ENCODE measurements at regions not wholly inside any gene's neighbourhood (a gene's known extent, or its start where the extent isn't known, plus 50 kb on each side); places are given as distances from the start of the nearest gene placed in this dataset.
A peak's percentile ranks its signal among the peaks of the same experiment; 100 is the strongest.

GRCh38 chr11:2083411-2083810 is 55.8 kb downstream of the IGF2 start:
- no peak for TF ChIP-seq ZFX (IDR thresholded peaks at IDR 0.05; ENCODE audit: borderline replicate concordance)
- TF ChIP-seq, protein P1, sequence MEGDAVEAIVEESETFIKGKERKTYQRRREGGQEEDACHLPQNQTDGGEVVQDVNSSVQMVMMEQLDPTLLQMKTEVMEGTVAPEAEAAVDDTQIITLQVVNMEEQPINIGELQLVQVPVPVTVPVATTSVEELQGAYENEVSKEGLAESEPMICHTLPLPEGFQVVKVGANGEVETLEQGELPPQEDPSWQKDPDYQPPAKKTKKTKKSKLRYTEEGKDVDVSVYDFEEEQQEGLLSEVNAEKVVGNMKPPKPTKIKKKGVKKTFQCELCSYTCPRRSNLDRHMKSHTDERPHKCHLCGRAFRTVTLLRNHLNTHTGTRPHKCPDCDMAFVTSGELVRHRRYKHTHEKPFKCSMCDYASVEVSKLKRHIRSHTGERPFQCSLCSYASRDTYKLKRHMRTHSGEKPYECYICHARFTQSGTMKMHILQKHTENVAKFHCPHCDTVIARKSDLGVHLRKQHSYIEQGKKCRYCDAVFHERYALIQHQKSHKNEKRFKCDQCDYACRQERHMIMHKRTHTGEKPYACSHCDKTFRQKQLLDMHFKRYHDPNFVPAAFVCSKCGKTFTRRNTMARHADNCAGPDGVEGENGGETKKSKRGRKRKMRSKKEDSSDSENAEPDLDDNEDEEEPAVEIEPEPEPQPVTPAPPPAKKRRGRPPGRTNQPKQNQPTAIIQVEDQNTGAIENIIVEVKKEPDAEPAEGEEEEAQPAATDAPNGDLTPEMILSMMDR (IDR thresholded peaks at IDR 0.05), result no peak
- no peak overlapping the region for H3K27ac ChIP-seq

GRCh38 chr11:2077061-2077802 is 62.0 kb downstream of the IGF2 start:
- H3K27ac ChIP-seq, result no peak overlapping the region
- no peak for TF ChIP-seq ZFX (IDR thresholded peaks at IDR 0.05; ENCODE audit: borderline replicate concordance)
- TF ChIP-seq, protein P1 (IDR thresholded peaks at IDR 0.05), result no peak

GRCh38 chr11:2076441-2076840 is 62.7 kb downstream of the IGF2 start:
- no peak overlapping the region for H3K27ac ChIP-seq
- no peak for TF ChIP-seq ZFX (IDR thresholded peaks at IDR 0.05; ENCODE audit: borderline replicate concordance)
- TF ChIP-seq, protein P1 (IDR thresholded peaks at IDR 0.05), result no peak

DNA sequence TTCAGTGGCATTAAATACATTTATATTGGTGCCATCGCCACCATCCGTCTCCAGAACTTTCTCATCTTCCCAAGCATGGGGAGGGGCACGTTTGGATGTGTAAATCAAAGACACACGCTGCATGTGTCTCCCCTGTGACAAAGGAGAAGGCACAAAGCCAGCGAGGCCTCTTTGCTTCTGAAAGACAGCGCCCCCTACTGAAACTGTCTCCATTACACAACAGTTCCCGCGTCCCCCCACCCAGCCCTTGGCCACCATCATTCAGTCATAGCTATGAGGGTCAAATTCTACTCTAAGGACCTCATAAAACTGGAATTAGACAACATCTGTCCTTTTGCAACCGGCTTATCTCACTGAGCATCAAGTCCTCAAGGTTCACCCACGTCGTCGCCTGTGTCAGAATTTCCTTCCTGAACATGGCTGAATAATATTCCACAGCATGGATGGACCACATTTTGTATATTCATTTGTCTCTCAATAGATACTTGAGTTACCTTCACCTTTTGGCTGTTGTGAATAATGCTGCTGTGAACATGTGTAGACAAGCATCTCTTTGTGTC is 64.8 kb downstream of the IGF2 start:
- TF ChIP-seq, protein P1 (IDR thresholded peaks at IDR 0.05), result peak; percentile 58
- TF ChIP-seq ZFX (IDR thresholded peaks at IDR 0.05; ENCODE audit: borderline replicate concordance), result no peak
- no peak overlapping the region for H3K27ac ChIP-seq

DNA sequence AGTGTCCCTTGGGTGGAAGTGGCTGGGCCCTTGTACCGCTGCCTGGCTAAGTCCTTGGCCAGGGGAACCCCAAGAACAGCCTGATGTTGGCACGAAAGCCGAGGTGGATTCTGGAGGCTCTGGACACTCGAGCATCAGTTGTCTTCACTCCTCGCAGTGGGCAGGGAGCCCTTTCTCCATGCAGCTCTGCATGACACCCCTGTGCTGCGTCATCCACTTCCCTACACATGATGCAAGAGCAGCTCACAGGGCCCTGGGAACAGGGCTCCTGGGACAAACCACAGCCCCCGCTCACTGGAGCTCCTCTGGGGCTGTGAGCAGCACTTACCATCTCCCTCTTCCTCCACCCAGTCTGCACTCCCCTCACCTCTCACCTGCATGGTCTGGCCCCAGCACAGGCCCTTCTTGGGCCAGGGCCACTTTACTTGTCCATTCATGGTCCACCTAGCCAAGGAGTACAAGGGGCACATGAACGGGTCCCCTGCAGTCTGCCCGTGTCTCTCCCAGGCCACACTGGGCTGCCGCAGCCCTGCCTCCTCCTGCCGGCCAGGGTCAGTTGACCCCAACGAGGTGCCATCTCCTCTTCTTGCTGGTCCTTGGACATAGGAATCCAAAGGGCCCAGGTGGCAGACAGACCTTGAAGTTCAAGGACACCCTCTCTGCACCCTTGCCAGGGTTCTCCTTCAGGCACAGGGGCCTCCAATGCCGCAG is 66.5 kb downstream of the IGF2 start:
- no peak for TF ChIP-seq ZFX (IDR thresholded peaks at IDR 0.05; ENCODE audit: borderline replicate concordance)
- TF ChIP-seq, protein P1 (IDR thresholded peaks at IDR 0.05), result no peak

DNA sequence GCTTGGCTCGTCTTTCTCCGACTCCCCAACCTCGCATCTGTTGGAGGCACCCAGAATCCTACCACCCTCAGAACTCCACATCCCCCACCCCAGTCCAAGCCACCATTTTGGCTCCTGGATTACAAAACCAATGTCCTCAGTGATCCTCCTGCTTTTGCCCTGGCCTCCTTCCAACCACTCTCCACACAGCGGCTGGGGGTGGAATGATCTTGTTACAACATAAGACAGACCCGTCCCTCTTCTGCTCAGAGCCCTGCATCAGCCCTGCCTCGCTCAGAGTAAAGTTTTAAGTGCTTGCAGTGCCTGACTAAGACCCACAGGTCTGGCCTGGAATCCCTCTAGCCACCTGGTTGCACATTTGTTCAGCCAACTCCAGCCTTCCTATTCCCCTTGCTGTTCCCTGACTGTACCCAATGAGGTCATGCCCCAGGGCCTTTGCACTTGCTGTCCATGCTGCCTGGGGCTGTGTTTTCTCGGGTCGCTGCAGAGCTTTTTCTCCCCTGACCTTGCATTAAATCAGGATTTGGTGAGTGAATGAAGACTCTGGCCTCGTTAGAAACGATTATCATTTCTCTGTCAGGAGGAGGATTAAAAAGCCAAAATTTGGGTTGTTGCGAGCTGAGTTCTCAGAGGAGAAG is 67.3 kb downstream of the IGF2 start:
- no peak for TF ChIP-seq ZFX (IDR thresholded peaks at IDR 0.05; ENCODE audit: borderline replicate concordance)
- H3K27ac ChIP-seq, result no peak overlapping the region

More for the DNA sequence above, 66.5 kb downstream of the IGF2 start:
- no peak overlapping the region for H3K27ac ChIP-seq
